ENCODE measurements at regions not wholly inside any gene's neighbourhood (a gene's known extent, or its start where the extent isn't known, plus 50 kb on each side); places are given as distances from the start of the nearest gene placed in this dataset.
"Not testable (repeated sequence)": the region's sequence is repeated elsewhere in the genome, so short reads cannot be mapped to it uniquely, and the experiment has no call there.

GRCh38 chr2:388752-389151 lies 100.9 kb upstream of the ALKAL2 start:
- not testable (repeated sequence) for TF ChIP-seq CTCF, EZH2, EZH2phosphoT487 (IDR thresholded peaks at IDR 0.05)
